ENCODE measurements at regions not wholly inside any gene's neighbourhood (a gene's known extent, or its start where the extent isn't known, plus 50 kb on each side); places are given as distances from the start of the nearest gene placed in this dataset.

DNA sequence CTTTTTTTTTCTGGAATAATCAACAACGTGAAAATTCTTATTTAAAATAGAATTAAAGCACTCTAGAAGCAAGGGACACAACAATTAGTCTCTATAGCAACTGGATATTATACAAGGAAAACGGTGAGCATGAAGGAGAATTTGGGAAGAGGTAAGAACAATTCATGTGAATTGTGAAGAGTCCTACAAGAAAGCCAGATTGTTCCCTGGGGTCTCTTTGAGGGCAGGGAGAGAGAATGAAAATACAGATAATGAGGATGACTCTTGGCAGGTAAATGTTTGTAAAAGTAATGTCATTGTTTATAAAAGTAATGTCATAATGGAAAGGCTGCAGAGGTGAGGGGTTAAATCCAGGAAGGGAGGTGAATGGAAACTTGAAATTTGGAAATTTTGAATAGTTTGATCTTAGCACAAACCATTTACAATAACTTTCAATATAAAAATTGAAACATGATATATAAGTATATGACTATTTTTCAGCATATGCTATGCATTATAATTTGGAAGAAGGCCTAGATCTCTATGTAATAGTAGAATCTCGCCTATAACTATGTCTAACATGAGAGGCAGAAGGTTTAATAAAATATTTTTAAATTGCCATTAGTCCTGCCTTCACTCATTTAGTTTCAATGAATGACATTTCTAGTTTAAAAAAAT is 378.8 kb upstream of the DCN start:
- Mint-ChIP-seq H3K27ac (no peak overlapping the region), H3K36me3 (ENCODE audit: low read depth) (peaks cover 2% of the 10 kb centered on the region), H3K27me3 (no peaks in the 10 kb centered on the region), H3K4me1 (peaks cover 26% of the 10 kb centered on the region), H3K4me3 (no peak overlapping the region), H3K9me3 (peaks cover 12% of the 10 kb centered on the region)
- no peak for DNase-seq
- ATAC-seq: no peak

DNA sequence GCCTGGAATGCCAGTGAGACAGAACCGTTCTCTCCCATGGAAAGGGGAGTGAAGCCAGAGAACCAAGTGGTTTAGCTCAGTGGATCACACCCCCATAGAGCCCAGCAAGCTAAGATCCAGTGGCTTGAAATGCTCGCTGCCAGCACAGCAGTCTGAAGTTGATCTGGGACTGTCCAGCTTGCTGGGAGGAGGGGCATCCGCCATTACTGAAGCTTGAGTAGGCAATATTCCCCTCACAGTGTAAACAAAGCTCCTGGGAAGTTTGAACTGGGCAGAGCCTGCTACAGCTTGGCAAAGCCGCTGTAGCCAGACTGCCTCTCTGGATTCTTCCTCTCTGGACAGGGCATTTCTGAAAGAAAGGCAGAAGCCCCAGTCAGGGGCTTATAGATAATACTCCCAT is 374.3 kb upstream of the DCN start:
- H3K27me3 Mint-ChIP-seq: peaks cover 11% of the 10 kb centered on the region
- H3K4me1 Mint-ChIP-seq: peaks cover 3% of the 10 kb centered on the region
- DNase-seq: no peak
- H3K4me3 Mint-ChIP-seq: no peak overlapping the region
- ATAC-seq: no peak
- H3K9me3 Mint-ChIP-seq: peaks cover 8% of the 10 kb centered on the region
- H3K27ac Mint-ChIP-seq: no peak overlapping the region
- peaks cover 2% of the 10 kb centered on the region for H3K36me3 Mint-ChIP-seq (ENCODE audit: low read depth)

DNA sequence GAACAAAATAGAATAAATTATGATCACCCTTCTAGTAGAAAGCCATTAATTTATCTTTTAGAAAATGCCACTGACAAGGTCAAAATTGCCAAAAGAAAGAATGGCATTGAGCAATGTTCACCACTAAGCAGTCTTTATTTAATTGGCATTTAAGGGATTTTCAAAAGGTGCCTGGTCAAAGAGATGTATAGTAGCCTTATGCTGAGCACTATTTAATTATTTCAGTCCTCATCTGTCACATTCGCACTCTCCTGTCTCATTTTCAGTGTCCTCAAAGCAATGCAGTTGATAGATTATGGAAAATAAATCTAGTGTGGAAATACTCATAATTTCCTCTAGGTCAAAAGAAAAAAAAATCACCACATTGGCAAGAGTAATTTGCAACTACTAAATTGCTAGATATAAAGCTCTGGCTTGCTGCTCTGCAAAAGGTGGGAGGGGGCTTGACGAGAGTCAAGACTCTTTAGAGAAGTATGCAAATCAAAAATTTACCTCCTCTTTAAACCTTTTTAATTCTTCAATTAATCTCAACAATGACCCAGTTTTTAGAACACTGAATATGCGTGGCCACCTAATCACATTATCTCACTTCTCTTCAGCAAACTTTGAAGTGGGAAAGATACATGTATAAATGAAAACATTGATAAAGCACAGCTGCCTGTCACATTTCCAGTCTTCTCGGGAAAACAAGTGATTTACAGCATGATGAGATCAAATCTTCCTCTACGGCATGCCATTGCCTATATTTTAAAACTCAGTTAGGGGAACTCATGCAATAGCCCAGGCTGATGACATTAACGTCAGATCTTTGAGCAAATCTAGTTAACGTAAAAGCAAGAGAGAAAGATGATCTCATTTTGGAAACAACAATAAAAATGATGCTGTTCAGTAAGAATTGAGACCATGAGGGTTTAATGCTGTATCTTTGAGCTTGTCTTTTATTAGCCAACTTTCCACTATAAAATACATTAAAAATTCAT is 373.1 kb upstream of the DCN start:
- Mint-ChIP-seq H3K27me3 (peaks cover 11% of the 10 kb centered on the region), H3K4me3 (no peak overlapping the region), H3K36me3 (ENCODE audit: low read depth) (peaks cover 2% of the 10 kb centered on the region), H3K4me1 (no peaks in the 10 kb centered on the region), H3K9me3 (peaks cover 8% of the 10 kb centered on the region), H3K27ac (no peak overlapping the region)
- DNase-seq: no peak
- ATAC-seq: no peak

DNA sequence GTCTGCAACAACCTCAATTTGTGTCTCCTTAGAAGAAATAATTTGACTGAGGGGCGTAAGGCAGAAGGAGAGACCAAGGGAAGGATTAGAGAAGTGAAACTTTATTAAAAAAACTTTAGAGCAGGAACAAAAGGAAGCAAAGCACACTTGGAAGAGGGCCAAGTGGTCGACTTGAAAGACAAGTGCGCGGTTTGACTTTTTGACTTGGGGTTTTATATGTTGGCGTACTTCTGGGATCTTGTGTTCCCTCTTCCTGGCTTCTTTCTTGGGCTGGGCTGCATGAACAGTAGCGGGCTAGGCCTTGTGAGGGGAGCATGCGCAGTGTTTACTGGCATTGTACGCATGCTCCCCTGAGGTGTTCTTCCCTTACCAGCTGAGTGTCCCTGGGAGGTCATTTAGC is 369.3 kb upstream of the DCN start:
- peaks cover 10% of the 10 kb centered on the region for H3K9me3 Mint-ChIP-seq
- no peaks in the 10 kb centered on the region for H3K36me3 Mint-ChIP-seq (ENCODE audit: low read depth)
- ATAC-seq: no peak
- H3K27me3 Mint-ChIP-seq: peaks cover 11% of the 10 kb centered on the region
- no peaks in the 10 kb centered on the region for H3K4me1 Mint-ChIP-seq
- DNase-seq: no peak
- H3K4me3 Mint-ChIP-seq: no peak overlapping the region
- no peak overlapping the region for H3K27ac Mint-ChIP-seq

DNA sequence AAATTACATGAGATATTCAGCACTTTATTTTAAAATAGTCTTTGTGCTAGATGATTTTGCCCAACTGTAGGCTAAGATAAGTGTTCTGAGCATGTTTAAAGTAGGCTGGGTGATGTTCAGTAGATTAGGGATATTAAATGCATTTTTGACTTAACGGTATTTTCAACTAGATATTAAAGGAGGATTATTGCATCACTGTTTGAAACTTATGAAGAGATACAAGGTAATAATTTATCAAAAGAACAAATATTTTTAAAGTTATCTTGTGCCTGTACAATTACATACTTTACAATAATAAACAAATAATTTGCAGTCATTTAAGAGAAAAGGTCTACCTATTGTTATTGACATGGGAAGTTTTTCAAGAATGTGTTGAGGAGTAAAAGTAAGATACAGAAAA is 368.6 kb upstream of the DCN start:
- Mint-ChIP-seq H3K36me3 (ENCODE audit: low read depth) (no peaks in the 10 kb centered on the region), H3K27me3 (peaks cover 11% of the 10 kb centered on the region), H3K27ac (no peak overlapping the region), H3K9me3 (peaks cover 14% of the 10 kb centered on the region), H3K4me1 (no peaks in the 10 kb centered on the region), H3K4me3 (no peak overlapping the region)
- no peak for DNase-seq
- ATAC-seq: no peak

DNA sequence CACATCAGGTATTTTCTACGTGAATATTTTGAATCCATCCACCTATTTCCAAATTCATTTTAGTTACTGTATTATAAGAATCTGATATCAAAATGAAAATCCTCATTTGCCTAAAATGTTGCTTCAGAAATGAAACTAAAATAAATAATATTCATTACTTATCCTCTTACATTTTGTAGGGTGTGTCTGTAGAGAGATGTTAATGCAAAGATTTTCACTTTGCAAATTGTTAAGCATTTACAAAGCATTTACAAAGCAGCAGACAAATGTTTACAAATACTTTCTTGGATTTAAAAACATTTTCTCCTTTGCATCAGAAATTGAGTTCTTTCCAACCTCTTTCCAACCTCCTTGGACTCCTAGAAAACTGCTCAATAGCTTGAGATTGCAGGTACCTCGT is 360.0 kb upstream of the DCN start:
- DNase-seq: no peak

DNA sequence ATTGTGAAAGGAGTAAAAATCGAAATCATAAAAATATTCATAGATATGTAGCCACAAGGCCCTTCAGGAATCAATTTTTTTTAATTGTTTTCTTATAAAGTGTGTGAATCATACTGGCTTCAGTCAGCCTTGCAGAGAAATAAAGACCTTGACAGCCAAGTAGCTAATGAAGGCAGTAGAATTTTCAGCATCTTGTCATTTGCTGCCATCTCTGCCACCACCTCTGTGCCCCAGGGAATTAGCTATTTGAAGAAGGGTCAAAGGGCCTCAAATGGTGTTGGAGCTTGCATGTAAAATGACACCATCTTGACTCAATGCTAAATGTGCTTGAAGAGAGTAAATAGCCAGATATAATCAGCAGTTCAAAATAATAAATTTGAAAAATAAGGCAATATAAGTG is 359.4 kb upstream of the DCN start:
- no peaks in the 10 kb centered on the region for H3K4me1 Mint-ChIP-seq
- DNase-seq: no peak
- H3K9me3 Mint-ChIP-seq: peaks cover 10% of the 10 kb centered on the region
- no peak for ATAC-seq
- peaks cover 2% of the 10 kb centered on the region for H3K27me3 Mint-ChIP-seq
- no peak overlapping the region for H3K27ac Mint-ChIP-seq
- no peaks in the 10 kb centered on the region for H3K36me3 Mint-ChIP-seq (ENCODE audit: low read depth)
- H3K4me3 Mint-ChIP-seq: no peak overlapping the region

More for the DNA sequence above, 360.0 kb upstream of the DCN start:
- no peak overlapping the region for H3K27ac Mint-ChIP-seq
- H3K27me3 Mint-ChIP-seq: peaks cover 2% of the 10 kb centered on the region
- peaks cover 13% of the 10 kb centered on the region for H3K9me3 Mint-ChIP-seq
- no peak overlapping the region for H3K4me3 Mint-ChIP-seq
- no peaks in the 10 kb centered on the region for H3K36me3 Mint-ChIP-seq (ENCODE audit: low read depth)
- H3K4me1 Mint-ChIP-seq: no peaks in the 10 kb centered on the region
- no peak for ATAC-seq

DNA sequence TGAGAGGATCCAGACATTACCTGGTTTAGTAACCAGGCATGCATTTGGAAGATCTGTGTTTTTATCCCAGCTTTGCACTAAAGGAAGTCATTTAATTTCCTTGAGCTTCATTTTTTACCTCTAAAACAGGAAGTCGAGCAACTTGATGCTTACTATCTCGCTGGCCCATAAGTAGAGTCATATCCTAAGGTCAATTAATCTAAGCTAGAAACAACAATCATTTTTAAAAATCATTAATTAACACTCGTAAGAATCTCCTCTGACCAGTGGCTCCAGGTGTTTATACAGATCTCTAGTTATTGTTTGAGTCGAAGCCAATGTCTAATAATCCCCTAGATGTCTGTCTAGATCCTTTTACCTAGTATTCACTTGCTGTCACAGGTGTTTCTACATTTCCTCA is 355.8 kb upstream of the DCN start:
- Mint-ChIP-seq H3K4me3 (no peak overlapping the region), H3K27me3 (peaks cover 2% of the 10 kb centered on the region)
- no peak for ATAC-seq

GRCh38 chr12:91533366-91533765 is 350.7 kb upstream of the DCN start:
- no peak overlapping the region for H3K4me3 Mint-ChIP-seq
- ATAC-seq (no peak), DNase-seq (no peak)
- no peaks in the 10 kb centered on the region for H3K36me3 Mint-ChIP-seq (ENCODE audit: low read depth)
- no peak overlapping the region for H3K27ac Mint-ChIP-seq
- no peaks in the 10 kb centered on the region for H3K4me1 Mint-ChIP-seq
- peaks cover 9% of the 10 kb centered on the region for H3K9me3 Mint-ChIP-seq
- H3K27me3 Mint-ChIP-seq: no peaks in the 10 kb centered on the region

More for the DNA sequence above, 355.8 kb upstream of the DCN start:
- H3K4me1 Mint-ChIP-seq: no peaks in the 10 kb centered on the region
- peaks cover 12% of the 10 kb centered on the region for H3K9me3 Mint-ChIP-seq
- no peak overlapping the region for H3K27ac Mint-ChIP-seq
- DNase-seq: no peak
- H3K36me3 Mint-ChIP-seq (ENCODE audit: low read depth): no peaks in the 10 kb centered on the region

- Mint-ChIP-seq H3K27ac (no peak overlapping the region), H3K4me3 (no peak overlapping the region), H3K9me3 (peaks cover 7% of the 10 kb centered on the region), H3K36me3 (ENCODE audit: low read depth) (no peaks in the 10 kb centered on the region), H3K27me3 (no peaks in the 10 kb centered on the region), H3K4me1 (no peaks in the 10 kb centered on the region)
- no peak for ATAC-seq
- no peak for DNase-seq
Observed at GRCh38 chr12:91529829-91530228, 347.2 kb upstream of the DCN start.

DNA sequence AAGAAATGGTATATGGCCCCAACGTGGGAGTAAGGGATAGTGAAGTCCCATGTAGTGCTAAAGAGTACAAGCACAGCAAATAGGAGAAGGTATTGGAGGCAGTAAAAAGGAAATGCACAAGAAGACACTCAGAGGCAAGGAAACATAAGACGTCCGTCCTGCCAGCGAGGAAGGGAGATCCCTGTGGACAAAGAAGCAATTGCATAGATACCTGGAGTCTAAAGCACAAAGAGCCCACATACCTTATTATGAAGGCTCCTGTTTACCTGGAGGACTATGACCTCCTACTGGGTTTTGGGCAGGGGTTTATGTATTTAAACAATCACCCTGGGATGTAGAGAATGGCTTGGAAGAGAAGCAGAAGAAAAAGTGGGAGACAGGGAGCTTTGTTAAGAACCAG is 341.2 kb upstream of the DCN start:
- Mint-ChIP-seq H3K4me1 (no peaks in the 10 kb centered on the region), H3K9me3 (no peaks in the 10 kb centered on the region), H3K4me3 (no peak overlapping the region), H3K36me3 (ENCODE audit: low read depth) (no peaks in the 10 kb centered on the region), H3K27ac (no peak overlapping the region), H3K27me3 (no peaks in the 10 kb centered on the region)
- ATAC-seq (no peak), DNase-seq (no peak)

DNA sequence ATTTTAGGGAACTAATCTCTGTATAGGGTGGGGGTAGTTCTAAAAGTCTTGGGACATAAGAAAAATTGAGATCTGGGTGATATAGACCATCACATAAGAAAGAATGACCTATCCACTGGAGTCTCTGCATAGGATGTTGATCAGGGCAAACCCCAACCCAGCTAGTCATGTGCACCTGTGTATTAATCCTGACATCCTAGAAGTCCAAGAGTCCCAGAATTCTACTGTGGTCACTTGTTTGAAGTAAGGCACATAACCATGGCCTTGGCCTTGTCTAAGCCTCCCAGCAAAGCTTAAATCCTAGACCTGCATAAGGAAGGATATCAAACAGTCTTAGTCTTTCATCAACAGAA is 334.1 kb upstream of the DCN start:
- H3K27me3 Mint-ChIP-seq: peaks cover 6% of the 10 kb centered on the region
- H3K4me3 Mint-ChIP-seq: no peak overlapping the region
- no peaks in the 10 kb centered on the region for H3K36me3 Mint-ChIP-seq (ENCODE audit: low read depth)
- ATAC-seq (no peak), DNase-seq (no peak)
- no peaks in the 10 kb centered on the region for H3K4me1 Mint-ChIP-seq
- H3K27ac Mint-ChIP-seq: no peak overlapping the region
- H3K9me3 Mint-ChIP-seq: no peaks in the 10 kb centered on the region

DNA sequence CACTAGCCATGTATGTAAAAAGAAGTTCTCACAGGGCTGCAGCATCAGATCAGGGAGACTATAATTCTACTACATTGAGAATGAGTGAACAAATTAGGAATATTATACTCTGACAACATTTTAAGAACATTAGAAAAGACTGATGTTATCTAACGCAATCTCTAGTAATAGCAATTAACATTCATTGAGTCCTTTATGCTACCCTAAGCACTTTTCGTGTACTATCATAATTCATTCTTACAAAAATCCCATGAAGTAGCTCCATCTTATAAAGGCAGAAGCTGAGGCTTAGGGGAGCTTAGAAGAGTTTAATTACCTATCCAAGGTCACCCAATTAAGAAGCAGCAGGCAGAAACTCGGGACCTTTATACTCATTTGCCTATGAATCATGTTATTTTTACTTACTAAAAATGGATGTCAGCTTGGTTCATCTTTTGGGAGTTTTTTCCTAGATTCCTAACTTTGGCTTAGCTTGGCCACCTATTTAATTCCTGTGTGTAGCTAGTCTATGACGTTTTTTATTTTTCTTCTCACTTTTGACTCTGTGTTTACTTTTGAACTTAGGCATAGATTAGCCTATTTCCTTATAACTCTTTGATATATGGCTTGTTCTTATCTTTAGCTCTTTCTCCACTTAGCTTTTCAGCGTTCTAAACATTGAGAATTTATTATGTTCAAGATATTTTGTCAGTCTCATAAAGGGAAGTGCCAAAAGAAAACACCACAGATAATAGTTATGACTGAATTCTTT is 333.5 kb upstream of the DCN start:
- ATAC-seq (no peak), DNase-seq (no peak)
- H3K4me3 Mint-ChIP-seq: no peak overlapping the region
- no peak overlapping the region for H3K27ac Mint-ChIP-seq
- no peaks in the 10 kb centered on the region for H3K9me3 Mint-ChIP-seq
- H3K4me1 Mint-ChIP-seq: no peaks in the 10 kb centered on the region
- peaks cover 6% of the 10 kb centered on the region for H3K27me3 Mint-ChIP-seq
- H3K36me3 Mint-ChIP-seq (ENCODE audit: low read depth): no peaks in the 10 kb centered on the region

- Mint-ChIP-seq H3K36me3 (ENCODE audit: low read depth) (no peaks in the 10 kb centered on the region), H3K4me1 (no peaks in the 10 kb centered on the region), H3K9me3 (no peaks in the 10 kb centered on the region), H3K4me3 (no peak overlapping the region), H3K27me3 (peaks cover 6% of the 10 kb centered on the region), H3K27ac (no peak overlapping the region)
- DNase-seq (no peak), ATAC-seq (no peak)
Observed at GRCh38 chr12:91513313-91513712, 330.7 kb upstream of the DCN start.
